Gastrocnemius medialis (tissue), 4 donors: ENCODE measurements at regions not wholly inside any gene's neighbourhood (a gene's known extent, or its start where the extent isn't known, plus 50 kb on each side); places are given as distances from the start of the nearest gene placed in this dataset.

ENCODE experiments used
- CTCF ChIP-seq, 5 experiments: fragments of 450-650 bp in 3 of 5; fragments of 200-600 bp in 2 of 5; sonication (generic) in 2 of 5; IDR thresholded peaks in 4 of 5; conservative IDR thresholded peaks in 1 of 5; 1 replicate in 4 of 5; 2 replicates in 1 of 5; pipeline ENCODE4 v1.5.1; 2016 to 2019; ENCODE audit warnings: antibody characterized with exemption in 5 of 5, mild to moderate bottlenecking in 3 of 5, moderate library complexity in 3 of 5
- POLR2A ChIP-seq, 2 donors: fragments of 450-650 bp; IDR thresholded peaks; one replicate each; pipeline ENCODE4 v1.6.1; 2017; ENCODE audit warnings: antibody characterized with exemption in 2 of 2, mild to moderate bottlenecking in 2 of 2, moderate library complexity in 2 of 2

DNA sequence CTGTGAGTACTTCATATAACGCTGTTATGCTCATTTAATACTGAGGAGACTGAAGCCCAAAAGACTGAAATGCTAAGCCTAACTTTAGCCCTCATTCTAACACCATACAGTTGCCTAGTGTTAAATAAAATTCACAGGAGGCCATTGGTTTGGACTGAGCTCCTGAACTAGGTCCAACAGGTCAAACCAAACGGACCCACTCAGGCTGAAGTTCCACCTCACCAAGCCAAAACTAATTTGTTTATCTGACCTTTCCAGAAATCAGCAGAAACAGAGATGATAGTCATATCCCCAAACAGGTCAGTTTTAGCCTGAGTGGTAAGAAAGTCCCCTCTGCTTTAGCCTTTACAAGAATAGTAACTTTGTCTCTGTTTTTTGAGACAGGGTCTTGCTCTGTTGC, 311.3 kb upstream of the ZP4 start:
- no peak for TF ChIP-seq POLR2A (IDR thresholded peaks at IDR 0.05)
- no peak for TF ChIP-seq CTCF (IDR thresholded peaks at IDR 0.05 in 4 of 5, conservative IDR thresholded peaks at IDR 0.05 in 1 of 5)
